Retina (tissue), 1 donor: ENCODE measurements at regions not wholly inside any gene's neighbourhood (a gene's known extent, or its start where the extent isn't known, plus 50 kb on each side); places are given as distances from the start of the nearest gene placed in this dataset.

Experiments
- DNase-seq: peaks from one replicate; pipeline ENCODE4 v3.0.0-alpha.2; 2016

GRCh38 chr2:41826921-41827320 is 220.9 kb upstream of the PKDCC start:
- no peak for DNase-seq

- no peak for DNase-seq
Observed at GRCh38 chr2:41827354-41827971, 220.4 kb upstream of the PKDCC start.

- no peak for DNase-seq
Observed at GRCh38 chr2:41828052-41828643, 219.7 kb upstream of the PKDCC start.

- no peak for DNase-seq
Observed at GRCh38 chr2:41829052-41829451, 218.8 kb upstream of the PKDCC start.

GRCh38 chr2:41830600-41830999 is 217.2 kb upstream of the PKDCC start:
- no peak for DNase-seq

GRCh38 chr2:41832218-41832617 is 215.6 kb upstream of the PKDCC start:
- DNase-seq = no peak

- DNase-seq = no peak
Observed at GRCh38 chr2:41835401-41835800, 212.4 kb upstream of the PKDCC start.

- no peak for DNase-seq
Observed at GRCh38 chr2:41836948-41837347, 210.9 kb upstream of the PKDCC start.

GRCh38 chr2:41837610-41838009 is 210.2 kb upstream of the PKDCC start:
- no peak for DNase-seq

- DNase-seq = peak; percentile 96
Observed at GRCh38 chr2:41840702-41841551, 206.9 kb upstream of the PKDCC start.

GRCh38 chr2:41846962-41847361 is 200.9 kb upstream of the PKDCC start:
- no peak for DNase-seq

GRCh38 chr2:41847744-41848441 is 199.9 kb upstream of the PKDCC start:
- DNase-seq = no peak

- DNase-seq = no peak
Observed at GRCh38 chr2:41851554-41851953, 196.3 kb upstream of the PKDCC start.

GRCh38 chr2:41853427-41854191 is 194.2 kb upstream of the PKDCC start:
- peak; percentile 71 for DNase-seq

GRCh38 chr2:41854227-41854626 is 193.6 kb upstream of the PKDCC start:
- no peak for DNase-seq

- DNase-seq = no peak
Observed at GRCh38 chr2:41856946-41857345, 190.9 kb upstream of the PKDCC start.

GRCh38 chr2:41859615-41860514 is 188.0 kb upstream of the PKDCC start:
- no peak for DNase-seq

- no peak for DNase-seq
Observed at GRCh38 chr2:41863062-41863461, 184.8 kb upstream of the PKDCC start.

- no peak for DNase-seq
Observed at GRCh38 chr2:41865263-41865662, 182.6 kb upstream of the PKDCC start.

- no peak for DNase-seq
Observed at GRCh38 chr2:41867553-41867952, 180.3 kb upstream of the PKDCC start.

GRCh38 chr2:41869542-41870264 is 178.1 kb upstream of the PKDCC start:
- peak; percentile 91 for DNase-seq
